ENCODE measurements at regions not wholly inside any gene's neighbourhood (a gene's known extent, or its start where the extent isn't known, plus 50 kb on each side); places are given as distances from the start of the nearest gene placed in this dataset.

DNA sequence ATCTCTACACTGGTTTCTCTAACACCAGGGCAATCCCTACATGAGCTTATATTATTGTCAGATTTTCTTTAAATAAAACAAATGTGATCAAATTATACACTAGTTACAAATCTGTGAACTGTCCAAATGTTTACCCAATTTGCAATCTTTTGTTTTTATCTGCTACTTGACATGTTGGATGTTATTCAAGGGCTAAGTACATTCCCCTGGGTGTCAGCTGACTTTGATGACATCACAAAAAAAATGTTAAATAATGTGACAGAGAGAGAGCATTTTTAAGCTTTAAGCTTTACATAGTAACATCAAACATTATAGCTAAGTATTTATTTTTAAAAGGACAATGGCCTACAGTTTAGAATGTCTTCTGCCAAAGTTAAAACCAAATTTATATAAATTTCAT is 431.3 kb upstream of the PKN2 start:
- TF ChIP-seq, protein P1, sequence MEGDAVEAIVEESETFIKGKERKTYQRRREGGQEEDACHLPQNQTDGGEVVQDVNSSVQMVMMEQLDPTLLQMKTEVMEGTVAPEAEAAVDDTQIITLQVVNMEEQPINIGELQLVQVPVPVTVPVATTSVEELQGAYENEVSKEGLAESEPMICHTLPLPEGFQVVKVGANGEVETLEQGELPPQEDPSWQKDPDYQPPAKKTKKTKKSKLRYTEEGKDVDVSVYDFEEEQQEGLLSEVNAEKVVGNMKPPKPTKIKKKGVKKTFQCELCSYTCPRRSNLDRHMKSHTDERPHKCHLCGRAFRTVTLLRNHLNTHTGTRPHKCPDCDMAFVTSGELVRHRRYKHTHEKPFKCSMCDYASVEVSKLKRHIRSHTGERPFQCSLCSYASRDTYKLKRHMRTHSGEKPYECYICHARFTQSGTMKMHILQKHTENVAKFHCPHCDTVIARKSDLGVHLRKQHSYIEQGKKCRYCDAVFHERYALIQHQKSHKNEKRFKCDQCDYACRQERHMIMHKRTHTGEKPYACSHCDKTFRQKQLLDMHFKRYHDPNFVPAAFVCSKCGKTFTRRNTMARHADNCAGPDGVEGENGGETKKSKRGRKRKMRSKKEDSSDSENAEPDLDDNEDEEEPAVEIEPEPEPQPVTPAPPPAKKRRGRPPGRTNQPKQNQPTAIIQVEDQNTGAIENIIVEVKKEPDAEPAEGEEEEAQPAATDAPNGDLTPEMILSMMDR (IDR thresholded peaks at IDR 0.05) = no peak
- no peak for TF ChIP-seq ZFX (IDR thresholded peaks at IDR 0.05; ENCODE audit: borderline replicate concordance)
